Mesothelial cell of epicardium (in vitro differentiated cells): ENCODE measurements at regions not wholly inside any gene's neighbourhood (a gene's known extent, or its start where the extent isn't known, plus 50 kb on each side); places are given as distances from the start of the nearest gene placed in this dataset.

Experiments used
- DNase-seq, 2 experiments: peaks; one replicate each; pipeline ENCODE4 v3.0.0; 2021; ENCODE audit warnings: low spot score in 2 of 2; ENCODE audit not compliant: unreplicated experiment in 2 of 2
- H3K27ac Mint-ChIP-seq: 2 replicates; pipeline ENCODE4 v1.8.0; 2021; ENCODE audit warnings: mixed read lengths
- H3K27me3 Mint-ChIP-seq: 2 replicates; pipeline ENCODE4 v1.8.0; 2021; ENCODE audit warnings: low read depth, mixed read lengths
- H3K36me3 Mint-ChIP-seq: 2 replicates; pipeline ENCODE4 v1.8.0; 2021; ENCODE audit warnings: mixed read lengths
- H3K4me1 Mint-ChIP-seq: 2 replicates; pipeline ENCODE4 v1.8.0; 2021; ENCODE audit warnings: mixed read lengths
- H3K4me3 Mint-ChIP-seq: 2 replicates; pipeline ENCODE4 v1.8.0; 2021; ENCODE audit warnings: mild to moderate bottlenecking, moderate library complexity, mixed read lengths
- H3K9me3 Mint-ChIP-seq: 2 replicates; pipeline ENCODE4 v1.8.0; 2021; ENCODE audit warnings: mixed read lengths
- TF ChIP-seq, protein P1 (sequence below): fragments of 200-600 bp; sonication (generic); IDR thresholded peaks from one replicate; pipeline ENCODE4 v1.5.0; 2021; ENCODE audit warnings: antibody characterized with exemption; ENCODE audit not compliant: unreplicated experiment

- Mint-ChIP-seq H3K27me3 (no peaks in the 10 kb centered on the region), H3K4me1 (peaks cover 76% of the 10 kb centered on the region), H3K36me3 (no peaks in the 10 kb centered on the region), H3K9me3 (no peaks in the 10 kb centered on the region), H3K4me3 (no peak overlapping the region), H3K27ac (peak overlapping the region; percentile 17)
- no peak for DNase-seq
- TF ChIP-seq, protein P1, sequence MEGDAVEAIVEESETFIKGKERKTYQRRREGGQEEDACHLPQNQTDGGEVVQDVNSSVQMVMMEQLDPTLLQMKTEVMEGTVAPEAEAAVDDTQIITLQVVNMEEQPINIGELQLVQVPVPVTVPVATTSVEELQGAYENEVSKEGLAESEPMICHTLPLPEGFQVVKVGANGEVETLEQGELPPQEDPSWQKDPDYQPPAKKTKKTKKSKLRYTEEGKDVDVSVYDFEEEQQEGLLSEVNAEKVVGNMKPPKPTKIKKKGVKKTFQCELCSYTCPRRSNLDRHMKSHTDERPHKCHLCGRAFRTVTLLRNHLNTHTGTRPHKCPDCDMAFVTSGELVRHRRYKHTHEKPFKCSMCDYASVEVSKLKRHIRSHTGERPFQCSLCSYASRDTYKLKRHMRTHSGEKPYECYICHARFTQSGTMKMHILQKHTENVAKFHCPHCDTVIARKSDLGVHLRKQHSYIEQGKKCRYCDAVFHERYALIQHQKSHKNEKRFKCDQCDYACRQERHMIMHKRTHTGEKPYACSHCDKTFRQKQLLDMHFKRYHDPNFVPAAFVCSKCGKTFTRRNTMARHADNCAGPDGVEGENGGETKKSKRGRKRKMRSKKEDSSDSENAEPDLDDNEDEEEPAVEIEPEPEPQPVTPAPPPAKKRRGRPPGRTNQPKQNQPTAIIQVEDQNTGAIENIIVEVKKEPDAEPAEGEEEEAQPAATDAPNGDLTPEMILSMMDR = no peak
Measured at GRCh38 chr10:61063901-61064300, 119.9 kb upstream of the RHOBTB1 start.

GRCh38 chr10:61063034-61063433, 119.0 kb upstream of the RHOBTB1 start:
- DNase-seq = no peak
- TF ChIP-seq, protein P1 = no peak
- Mint-ChIP-seq H3K9me3 (no peaks in the 10 kb centered on the region), H3K4me1 (peaks cover 68% of the 10 kb centered on the region), H3K4me3 (no peak overlapping the region), H3K36me3 (no peaks in the 10 kb centered on the region), H3K27ac (peak overlapping the region; percentile 74), H3K27me3 (no peaks in the 10 kb centered on the region)

DNA sequence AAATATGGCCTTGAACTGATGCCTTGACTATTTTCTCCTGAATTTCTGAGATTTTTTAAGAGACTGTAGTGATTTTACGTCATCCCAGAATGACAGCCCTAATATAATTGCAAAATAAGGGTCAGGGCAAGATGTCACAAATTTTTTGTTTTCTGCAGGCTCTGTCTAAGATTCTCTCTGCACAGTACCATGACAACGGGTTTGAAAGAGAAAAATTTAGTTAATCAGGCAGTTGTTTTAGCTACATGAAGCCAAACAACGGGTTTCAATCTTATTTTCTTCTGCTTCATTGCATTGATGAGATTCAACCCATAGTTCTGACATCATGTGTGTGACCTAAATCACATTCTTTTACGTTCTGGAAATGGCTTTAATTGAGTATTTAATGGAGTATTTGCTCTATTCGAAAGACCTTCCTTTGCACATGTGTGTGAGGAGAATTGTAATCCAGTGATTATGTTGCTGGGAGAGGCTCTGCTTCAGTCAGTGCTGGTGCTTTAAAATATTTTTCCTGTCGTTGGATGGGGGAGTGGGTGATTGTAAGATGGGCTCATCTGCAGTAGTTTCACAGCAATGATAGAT, 118.0 kb upstream of the RHOBTB1 start:
- Mint-ChIP-seq H3K27me3 (no peaks in the 10 kb centered on the region), H3K9me3 (no peaks in the 10 kb centered on the region), H3K4me3 (no peak overlapping the region), H3K27ac (peak overlapping the region; percentile 11), H3K4me1 (peaks cover 58% of the 10 kb centered on the region), H3K36me3 (no peaks in the 10 kb centered on the region)
- DNase-seq = no peak
- TF ChIP-seq, protein P1 = no peak

DNA sequence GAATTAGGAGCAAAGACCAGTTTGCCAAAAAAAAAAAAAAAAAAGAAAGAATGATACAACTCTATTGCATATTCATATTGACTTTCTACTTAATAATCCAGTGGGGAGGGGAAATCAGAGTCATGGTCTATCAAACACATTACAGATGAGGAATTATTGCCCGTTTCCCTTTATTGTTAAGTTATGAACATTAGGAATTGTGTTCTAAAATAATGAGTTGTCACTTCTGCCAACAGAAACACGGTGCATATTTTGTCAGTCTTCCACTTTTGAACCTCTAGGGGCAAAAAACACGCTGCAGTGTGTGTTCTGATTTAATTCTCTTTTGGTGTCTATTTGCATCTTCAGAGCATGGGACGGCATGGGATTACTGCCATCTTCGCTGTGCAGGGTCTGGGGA, 115.7 kb upstream of the RHOBTB1 start:
- no peaks in the 10 kb centered on the region for H3K36me3 Mint-ChIP-seq
- no peaks in the 10 kb centered on the region for H3K27me3 Mint-ChIP-seq
- TF ChIP-seq, protein P1 = no peak

DNA sequence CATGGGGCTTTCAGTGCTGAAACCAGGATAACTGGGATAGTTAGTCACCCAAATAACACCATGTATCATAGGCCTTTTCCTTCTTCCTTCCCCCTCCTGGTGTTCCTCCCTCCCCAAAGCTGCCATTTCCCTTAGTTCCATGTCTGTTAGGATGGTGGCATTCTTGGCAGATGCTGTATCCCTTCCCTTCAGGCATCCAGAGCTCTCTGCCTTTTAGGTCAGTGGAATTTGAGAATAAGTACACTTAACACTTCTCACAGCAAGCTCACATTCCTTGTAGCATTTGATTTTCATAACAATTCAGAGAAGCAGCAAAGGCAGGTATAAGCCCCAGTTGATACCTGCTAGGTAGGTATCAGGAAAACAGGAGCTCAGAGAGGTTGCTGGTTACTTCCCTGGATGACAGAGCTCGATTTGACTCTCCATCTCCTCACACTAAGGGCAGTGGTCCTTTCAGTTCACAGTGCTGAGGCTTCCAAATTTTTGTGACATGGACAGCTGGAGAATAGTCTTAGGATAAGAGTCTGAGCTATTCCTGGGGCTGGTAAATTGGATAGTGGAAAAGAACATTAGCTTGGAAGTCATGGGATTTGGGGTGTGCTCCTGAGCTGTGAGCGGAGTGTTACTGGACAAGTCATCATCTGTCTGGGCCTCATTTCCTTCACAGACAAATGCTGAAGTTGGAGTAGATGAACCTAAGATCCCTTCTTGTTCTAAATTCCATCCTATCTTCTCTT, 108.7 kb upstream of the RHOBTB1 start:
- H3K27me3 Mint-ChIP-seq = no peaks in the 10 kb centered on the region
- DNase-seq = no peak

More for the DNA sequence above, 115.7 kb upstream of the RHOBTB1 start:
- Mint-ChIP-seq H3K27ac (no peak overlapping the region), H3K4me3 (no peak overlapping the region), H3K9me3 (no peaks in the 10 kb centered on the region), H3K4me1 (peaks cover 37% of the 10 kb centered on the region)
- no peak for DNase-seq

More for the DNA sequence above, 108.7 kb upstream of the RHOBTB1 start:
- H3K27ac Mint-ChIP-seq = no peak overlapping the region
- H3K9me3 Mint-ChIP-seq = no peaks in the 10 kb centered on the region
- TF ChIP-seq, protein P1 = no peak
- no peak overlapping the region for H3K4me3 Mint-ChIP-seq
- no peaks in the 10 kb centered on the region for H3K36me3 Mint-ChIP-seq
- H3K4me1 Mint-ChIP-seq = peaks cover 3% of the 10 kb centered on the region
